ENCODE measurements at regions not wholly inside any gene's neighbourhood (a gene's known extent, or its start where the extent isn't known, plus 50 kb on each side); places are given as distances from the start of the nearest gene placed in this dataset.
"Not testable (repeated sequence)": the region's sequence is repeated elsewhere in the genome, so short reads cannot be mapped to it uniquely, and the experiment has no call there.

DNA sequence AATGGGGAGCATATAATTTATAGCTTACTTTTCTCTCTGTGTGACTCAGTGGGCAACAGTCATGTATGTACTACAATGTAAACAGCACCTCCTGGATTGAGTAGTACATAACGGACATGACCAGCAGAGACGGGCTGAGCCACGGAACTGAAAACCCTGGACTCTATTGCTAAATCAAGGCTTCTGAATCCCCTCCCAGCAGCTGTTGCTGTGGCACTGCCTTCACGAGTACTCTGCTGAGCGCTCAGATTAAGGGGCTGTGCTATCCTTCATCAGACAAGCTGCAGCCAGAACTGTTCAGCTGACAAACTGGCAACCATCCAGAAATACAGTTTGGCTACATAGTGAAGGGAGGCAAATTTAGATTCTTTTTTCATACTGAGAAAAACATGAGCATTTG lies 131.3 kb upstream of the CCDC180 start:
- no peak for DNase-seq

DNA sequence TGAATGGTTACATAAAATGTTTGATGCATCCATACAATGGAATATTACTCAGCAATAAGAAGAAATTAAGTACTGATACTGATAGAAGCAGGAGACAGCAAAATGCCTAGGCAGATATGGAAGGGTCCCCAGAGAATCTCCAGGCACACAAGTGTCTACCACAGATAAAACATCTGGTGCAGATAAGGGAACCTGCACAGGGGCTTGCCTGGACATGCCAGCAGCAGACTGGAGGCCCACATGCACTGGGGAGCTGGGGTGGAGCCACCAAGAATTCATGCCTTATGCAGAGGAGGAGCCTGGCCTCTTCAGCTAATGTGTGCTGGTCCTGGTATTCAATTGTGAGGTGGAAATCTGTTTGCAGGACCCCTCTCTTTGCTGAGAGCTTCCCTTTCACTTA lies 129.2 kb upstream of the CTSV start:
- DNase-seq, result not testable (repeated sequence)

DNA sequence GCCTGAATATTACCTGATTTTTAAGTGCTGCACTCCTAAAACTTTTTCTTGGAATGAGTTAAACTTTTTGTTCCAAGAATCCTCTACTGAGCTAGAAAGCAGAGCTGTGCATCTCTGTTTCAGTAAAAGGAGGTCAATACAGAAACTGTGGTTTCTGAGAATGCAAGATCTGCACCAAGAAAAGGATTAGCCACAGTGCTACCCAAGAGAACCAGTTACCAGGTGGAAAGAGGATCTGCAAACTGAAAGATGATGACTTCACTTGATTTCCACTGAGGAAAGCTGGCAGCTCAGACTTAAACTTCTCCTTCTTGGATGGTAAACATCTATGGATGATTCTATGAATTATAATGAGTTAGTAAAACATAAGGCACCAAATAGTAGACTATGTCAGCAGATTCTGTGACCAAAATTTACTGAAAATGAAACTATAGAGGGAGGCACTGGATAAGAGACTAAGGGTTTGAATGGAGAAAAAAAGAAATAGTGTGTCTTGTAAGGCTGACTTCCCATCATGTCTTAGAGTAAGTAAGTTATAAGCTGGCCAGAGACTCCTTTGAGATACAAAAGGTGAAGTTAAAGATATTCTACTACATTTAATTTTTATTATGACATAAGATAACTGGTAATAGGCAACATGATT lies 127.7 kb upstream of the CTSV start:
- not testable (repeated sequence) for DNase-seq

DNA sequence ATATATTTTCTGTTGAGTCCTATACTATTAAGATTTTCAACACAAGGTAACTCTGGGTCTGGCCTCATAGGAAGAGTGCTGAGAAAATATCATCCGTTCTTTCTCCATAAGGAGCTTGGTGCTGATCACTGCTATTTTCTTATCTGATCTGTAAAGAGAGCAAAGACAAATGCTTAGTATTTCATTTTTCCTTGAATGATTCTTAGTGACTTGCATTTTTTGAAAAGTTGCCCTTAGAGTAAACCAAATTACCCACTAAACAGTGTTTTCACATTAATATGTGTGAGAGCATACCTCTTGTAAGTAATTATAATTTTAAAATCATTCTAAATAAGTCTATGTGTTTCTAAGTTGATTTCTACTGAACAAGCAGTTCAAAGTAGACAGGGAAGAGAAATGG lies 121.3 kb upstream of the CTSV start:
- DNase-seq, result no peak

DNA sequence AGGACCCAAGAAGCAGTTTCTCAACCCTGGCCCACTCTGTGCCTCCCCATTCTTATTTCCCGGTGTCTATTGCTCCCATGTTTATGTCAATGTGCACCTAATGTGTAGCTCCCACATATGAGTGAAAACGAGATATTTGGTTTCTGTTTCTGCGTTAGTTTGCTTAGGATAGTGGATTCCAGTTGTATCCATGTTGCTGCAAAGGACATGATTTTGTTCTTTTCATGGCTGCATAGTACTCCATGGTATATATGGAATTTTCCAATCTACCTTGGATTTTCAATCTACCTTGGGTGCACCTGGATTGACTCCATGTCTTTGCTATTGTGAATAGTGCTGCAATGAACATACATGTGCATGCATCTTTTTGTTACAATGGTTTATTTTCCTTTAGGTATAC lies 119.8 kb upstream of the CTSV start:
- not testable (repeated sequence) for DNase-seq

DNA sequence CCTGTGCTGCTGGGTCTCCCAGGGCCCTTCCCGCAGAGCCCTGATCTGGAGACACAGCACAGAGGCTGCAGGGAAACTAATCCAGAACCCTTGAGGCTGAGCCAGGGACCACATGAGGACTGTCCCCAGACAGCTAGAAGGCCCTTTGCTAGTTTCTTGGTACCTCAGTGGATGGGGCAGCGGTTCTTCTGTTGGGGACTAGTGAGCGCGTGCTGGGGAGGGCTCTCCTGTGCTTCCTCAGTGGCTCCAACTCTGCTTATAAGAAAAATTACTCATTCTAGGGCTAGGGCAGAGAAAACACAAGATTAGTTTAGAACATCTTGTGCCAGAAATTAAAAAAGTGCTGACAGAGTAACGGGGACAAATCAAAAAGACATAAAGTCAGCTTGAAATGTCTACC lies 116.5 kb upstream of the CTSV start:
- DNase-seq, result not testable (repeated sequence)

DNA sequence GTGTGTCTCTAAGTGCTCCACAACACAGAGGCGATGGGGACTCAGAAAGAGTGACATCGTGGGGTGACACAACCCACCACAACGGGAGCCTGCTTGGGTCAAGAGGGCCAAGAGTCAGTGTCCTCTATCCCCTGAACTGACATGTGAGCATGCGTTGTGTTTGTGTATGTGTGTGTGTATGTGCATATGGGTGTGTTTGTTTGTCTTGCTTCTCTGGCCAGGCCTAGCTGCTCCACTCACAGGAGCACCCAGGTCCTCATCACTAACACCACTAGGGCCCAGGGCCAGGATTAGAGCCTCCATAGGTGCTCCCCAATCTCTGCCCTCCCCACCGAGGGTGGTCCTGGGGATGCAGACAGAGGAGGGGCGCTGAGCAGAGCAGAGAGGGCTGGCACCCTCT lies 115.0 kb upstream of the CTSV start:
- no peak for DNase-seq

DNA sequence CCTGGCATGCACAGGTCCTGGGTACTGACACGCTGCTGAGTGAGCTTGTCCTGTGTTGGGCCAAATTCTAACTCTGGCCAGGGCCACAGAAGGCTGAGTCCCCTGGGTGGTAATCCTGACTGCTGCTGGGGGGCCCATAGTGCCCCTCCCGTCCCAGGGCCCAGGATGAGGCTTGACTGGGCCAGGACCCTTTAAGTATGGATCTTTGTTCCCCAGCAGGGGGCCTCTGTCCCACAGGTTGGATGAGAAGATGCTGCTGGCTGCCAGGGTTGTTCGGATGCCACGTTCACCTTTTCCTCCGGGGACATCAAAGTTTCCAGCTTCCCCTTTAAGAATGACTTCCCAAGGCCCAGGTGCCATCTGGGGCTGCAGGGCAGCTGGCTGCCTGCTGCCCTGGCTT lies 114.2 kb upstream of the CTSV start:
- not testable (repeated sequence) for DNase-seq

DNA sequence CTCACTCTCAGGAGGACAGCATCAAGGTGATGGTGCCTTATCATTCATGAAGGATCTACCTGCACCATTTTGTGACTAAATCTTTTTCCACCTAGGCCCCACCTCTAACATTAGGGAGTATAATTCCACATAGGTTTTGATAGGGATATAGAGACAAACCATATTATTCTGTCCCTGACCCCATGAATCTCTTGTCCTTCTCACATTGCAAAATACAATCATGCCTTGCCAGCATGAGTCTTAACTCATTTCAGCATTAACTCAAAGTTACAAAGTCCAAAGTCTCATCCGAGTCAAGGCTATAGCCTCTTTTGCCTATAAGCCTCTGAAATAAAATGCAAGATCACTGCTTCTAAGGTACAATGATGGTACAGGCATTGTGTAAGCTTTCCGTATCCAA lies 111.5 kb upstream of the CTSV start:
- not testable (repeated sequence) for DNase-seq

DNA sequence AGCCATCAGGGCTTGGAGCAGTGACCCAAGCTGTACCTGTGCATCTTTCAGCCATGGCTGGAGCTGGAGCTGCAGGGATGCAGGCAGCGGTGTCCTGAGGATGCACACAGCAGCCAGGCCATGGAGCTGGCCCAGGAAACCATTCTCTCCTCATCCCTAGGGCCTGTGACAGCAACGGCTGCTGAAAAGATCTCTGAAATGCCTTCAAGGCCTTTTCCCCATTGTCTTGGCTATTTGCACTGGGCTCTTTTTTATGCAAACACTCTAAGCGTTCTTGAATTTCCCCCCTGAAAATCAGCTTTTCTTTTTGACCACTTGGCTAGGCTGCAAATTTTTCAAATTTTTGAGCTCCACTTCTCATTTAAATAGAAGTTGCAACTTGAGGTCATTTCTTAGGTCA lies 109.5 kb upstream of the CTSV start:
- DNase-seq, result not testable (repeated sequence)

DNA sequence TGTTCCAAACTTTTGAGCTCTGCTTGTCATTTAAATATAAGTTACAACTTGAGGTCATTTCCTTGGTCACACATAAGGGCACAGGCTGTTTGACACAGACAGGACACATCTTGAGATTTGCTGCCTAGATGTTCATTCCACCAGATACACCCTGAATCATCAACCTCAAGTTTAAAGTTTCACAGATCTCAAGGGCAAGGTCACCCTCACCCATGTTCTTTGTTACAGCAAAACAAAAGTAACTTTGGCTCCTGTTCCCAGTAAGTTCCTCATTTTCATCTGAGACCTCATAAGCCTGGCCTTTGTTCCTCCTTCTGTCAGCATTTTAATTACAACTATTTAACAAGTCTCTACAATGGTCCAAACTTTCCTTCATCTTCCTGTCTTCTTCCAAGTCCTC lies 106.7 kb upstream of the CTSV start:
- DNase-seq, result not testable (repeated sequence)

DNA sequence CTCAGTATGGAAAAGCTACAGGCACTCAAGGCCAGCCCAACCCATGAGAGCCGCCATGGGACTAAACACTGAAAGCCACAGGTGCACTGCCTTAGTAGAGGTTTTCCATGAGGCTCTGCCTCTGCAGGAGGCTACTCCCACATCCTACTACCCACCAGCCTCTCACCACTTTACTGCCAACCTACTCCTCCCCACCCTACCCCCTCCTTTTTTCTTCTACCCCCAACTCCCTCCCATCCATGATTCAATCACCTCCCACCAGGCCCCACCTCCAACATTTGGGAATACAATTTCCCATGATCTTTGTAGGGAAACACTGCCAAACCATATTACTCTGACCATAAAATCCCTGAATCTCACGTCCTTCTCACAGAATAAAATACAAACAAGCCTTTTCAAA lies 101.6 kb upstream of the CTSV start:
- DNase-seq, result no peak

DNA sequence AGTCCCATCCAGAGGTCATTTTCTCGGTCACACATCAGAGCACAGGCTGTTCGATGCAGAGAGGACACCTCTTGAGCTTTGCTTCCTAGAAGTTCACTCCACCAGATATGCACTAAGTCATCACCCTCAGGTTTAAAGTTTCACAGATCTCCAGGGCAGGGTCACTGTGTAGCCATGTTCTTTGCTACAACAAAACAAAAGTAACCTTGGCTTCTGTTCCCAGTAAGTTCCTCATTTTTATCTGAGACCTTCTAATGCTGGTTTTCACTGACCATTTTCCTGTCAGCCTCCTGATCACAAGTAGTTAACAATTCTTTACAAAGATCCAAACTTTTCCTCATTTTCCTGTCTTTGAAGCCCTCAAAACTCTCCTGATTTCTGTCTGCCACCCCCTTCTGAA lies 97.5 kb upstream of the CTSV start:
- DNase-seq, result no peak

DNA sequence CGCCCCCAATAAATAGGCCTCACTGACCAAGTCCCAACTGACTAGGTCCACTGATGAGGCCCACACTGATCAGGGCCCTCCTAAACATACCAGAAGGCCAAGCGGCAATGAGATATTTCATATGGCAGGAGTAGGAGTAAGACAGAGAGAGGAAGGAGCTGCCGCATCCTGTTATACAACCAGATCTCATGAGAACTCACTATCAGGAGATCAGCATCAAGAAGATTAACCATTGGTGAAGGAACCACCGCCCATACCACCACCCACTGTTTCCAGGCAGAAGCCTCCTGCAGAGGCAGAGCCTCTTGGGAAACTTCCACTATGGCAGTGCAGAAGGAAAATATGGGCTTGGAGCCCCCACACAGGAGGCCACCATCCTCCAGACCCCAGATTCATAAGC lies 95.0 kb upstream of the CTSV start:
- not testable (repeated sequence) for DNase-seq

DNA sequence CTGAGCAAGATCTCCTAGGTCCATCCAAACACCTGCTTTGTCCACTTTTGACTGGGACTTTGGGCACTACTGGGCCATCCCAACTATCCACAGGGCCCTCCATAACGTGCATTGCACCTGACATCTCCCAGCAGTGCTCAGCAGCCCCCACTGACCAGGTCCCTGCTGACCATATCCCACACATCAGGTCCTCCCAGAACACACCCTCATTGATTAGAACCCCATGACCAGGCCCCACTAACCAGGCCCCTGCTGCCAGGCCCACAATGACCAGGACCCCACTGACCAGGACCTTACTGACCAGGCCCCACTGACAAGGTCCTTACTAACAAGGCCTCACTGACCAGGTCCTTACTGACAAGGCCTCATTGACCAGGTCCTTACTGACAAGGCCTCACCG lies 93.9 kb upstream of the CTSV start:
- no peak for DNase-seq

DNA sequence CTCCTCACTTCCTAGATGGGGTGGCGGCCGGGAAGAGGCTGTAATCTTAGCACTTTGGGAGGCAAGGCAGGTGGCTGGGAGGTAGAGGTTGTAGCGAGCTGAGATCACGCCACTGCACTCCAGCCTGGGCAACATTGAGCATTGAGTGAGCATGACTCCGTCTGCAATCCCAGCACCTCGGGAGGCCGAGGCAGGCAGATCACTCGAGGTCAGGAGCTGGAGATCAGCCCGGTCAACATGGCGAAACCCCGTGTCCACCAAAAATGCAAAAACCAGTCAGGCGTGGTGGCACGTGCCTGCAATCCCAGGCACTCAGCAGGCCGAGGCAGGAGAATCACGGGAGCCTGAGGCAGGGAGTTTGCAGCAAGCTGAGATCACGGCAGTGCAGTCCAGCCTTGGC lies 91.9 kb upstream of the CTSV start:
- DNase-seq, result not testable (repeated sequence)

DNA sequence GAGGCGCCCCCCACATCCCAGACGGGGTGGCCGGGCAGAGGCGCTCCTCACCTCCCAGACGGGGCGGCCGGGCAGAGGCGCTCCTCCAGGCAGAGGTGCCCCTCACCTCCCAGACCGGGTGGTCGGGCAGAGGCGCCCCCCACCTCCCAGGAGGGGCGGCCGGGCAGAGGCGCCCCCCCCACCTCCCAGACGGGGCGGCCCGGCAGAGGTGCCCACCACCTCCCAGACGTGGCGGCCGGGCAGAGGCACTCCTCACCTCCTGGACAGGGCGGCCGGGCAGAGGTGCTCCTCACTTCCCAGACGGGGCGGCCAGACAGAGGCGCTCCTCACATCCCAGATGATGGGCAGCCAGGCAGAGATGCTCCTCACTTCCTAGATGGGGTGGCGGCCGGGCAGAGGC lies 91.4 kb upstream of the CTSV start:
- not testable (repeated sequence) for DNase-seq

DNA sequence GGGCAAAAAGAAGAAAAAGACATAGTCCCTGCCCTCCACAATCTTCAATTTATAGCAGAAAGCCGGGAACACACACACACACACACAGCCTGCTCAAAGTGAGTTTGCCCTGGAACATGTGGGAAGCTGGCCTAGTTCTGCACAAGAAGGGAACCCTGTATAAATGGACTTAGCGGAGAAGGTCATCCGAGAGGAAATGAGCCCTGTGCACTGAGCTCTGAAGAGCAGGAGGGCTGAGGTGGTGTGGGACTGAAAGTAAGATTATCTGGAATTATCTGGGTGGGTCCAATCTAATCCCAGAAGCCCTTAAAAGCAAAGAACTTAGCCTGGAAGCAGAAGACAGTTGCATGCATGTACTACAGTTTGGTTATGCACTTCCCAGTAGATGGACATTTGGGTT lies 90.0 kb upstream of the CTSV start:
- no peak for DNase-seq

DNA sequence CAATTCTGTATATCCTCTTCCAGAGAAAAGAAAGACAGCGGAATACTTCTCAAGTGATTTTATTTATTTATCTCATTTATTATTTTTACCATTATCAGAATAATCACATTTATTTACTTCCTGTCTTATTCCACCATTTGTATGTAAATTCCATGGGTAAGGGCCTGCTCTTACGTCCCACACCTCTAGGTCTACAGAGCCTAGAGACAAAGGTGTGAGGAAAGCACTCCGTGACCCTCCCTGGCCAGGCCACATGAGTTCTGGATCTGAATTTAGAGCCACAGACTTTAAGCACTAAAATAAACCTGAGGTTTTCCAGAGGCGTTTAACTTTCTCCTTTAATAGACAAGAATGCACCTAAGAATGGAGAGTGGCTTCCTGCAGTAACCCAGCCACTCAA lies 85.3 kb upstream of the CTSV start:
- no peak for DNase-seq

DNA sequence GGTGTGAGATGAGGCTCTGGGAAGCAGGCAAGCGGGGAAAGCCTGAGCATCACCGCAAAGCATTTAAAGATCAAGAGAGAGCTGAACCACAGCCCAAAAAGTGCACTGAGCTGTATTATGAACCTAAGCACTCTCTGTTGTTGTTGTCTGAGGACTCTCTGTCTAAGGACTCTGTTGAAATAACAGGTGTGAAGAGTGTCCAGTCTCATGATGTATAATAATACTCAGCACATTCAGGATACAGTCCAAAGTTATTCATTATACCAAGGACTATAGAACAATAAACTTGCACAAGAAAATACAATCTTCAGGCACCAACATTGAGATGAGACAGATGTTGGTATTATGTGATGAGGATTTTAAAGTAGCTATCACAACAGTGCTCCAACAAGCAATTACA lies 71.8 kb upstream of the CTSV start:
- no peak for DNase-seq

DNA sequence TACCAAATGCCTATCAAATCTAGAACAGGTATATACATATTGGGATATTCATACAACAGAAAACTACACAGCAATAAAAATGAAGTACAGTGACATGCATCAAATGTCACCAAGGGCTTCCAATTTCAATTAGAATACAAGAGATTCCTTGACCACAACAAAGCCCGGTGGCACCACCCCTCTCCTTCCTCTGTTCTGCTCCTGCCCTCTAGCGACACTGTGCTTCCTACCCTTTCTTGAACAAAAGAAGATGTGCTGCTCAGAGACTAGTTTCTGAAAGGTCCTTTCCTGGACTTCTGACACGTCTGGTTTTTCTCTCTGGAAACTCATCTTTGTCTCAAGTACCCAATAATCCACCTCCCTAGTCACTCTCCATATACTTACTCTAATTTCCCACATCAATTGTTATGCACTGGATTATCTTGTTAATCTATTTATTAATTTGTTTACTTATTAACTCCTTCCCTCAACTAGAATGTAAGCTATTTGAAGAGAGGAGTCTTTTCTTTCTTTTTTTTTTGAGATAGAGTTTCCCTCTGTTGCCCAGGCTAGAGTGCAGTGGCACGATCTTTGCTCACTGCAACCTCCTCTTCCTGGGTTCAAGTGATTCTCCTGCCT lies 70.4 kb upstream of the CTSV start:
- peak; percentile 4 for DNase-seq

DNA sequence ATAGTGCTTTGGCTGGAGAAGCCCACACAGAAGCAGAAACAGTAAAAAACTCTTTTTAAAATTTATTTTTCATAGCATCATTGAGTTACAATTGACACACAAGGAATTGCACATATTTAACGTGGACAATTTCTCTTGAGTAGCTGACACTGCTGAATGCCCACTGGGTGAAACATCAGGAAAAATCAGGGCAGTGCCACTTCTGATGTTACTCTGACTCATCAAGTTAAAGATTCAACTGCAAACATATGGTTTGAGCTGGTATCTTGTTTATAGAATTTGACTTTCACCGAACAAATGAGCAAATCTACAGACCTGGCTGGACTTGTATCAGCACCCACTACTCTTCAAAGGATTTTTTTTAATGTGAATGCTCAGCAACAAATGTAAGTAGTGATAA lies 66.3 kb upstream of the CTSV start:
- DNase-seq, result not testable (repeated sequence)

DNA sequence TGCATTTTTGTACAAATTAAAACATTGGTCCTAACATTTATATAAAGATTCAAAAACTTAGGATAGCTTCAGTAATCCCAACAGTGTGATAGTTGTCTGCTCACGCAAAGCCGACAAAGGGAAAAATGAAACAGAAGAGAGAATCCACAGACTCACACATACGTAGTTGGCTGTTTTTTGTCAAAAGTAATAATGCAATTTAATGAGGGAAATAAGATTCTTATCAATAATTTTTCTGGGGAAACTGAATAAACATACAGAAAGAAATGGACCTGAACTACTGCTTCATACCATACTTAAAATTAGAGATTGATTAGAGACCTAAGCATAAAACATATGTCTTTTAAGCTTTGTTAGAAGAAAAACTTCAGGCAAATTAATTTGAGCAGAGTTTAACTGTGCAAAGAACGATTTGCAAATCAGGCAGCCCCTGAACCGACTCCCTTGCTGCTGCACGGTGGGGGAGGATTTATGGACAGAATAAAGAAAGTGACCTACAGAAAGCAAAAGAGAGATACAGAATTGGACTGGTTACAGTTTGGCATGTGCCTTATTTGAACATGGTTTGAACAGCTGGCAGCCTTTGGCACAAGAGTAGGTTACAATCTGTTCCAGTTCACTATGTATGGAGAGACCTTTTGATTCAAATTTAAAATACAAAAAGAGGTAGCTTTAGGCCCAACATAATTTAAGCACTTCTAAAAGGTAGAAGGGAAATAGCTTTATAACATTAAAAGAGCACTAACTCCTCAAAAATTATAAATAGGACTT lies 64.9 kb upstream of the CTSV start:
- DNase-seq, result not testable (repeated sequence)

DNA sequence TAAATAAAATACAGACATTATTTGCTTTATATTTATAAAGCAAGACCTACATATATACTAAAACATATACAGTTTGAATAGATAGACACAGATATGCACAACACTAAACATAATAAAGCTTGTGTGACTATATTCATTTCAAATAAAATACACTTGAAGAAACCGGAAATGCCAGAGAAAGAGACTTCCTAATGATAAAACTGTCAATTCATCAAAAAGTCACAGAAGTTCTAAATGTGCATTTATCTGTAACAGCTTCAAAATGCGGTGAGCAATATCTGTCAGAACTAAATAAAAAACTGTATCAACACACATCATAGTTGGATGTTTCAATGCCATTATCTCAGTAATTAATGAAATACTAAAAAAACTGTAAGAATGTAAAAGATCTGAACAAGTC lies 60.6 kb upstream of the CTSV start:
- DNase-seq, result not testable (repeated sequence)
